NCI-H1436 treated with DMSO at 0.1 percent for 48 hours (cell line): ENCODE measurements at regions not wholly inside any gene's neighbourhood (a gene's known extent, or its start where the extent isn't known, plus 50 kb on each side); places are given as distances from the start of the nearest gene placed in this dataset.
"Not testable (repeated sequence)": the region's sequence is repeated elsewhere in the genome, so short reads cannot be mapped to it uniquely, and the experiment has no call there.

Experiments used
- DNase-seq: peaks from one replicate; lab custom pipeline; 2025; lab: John Stamatoyannopoulos, UW

DNA sequence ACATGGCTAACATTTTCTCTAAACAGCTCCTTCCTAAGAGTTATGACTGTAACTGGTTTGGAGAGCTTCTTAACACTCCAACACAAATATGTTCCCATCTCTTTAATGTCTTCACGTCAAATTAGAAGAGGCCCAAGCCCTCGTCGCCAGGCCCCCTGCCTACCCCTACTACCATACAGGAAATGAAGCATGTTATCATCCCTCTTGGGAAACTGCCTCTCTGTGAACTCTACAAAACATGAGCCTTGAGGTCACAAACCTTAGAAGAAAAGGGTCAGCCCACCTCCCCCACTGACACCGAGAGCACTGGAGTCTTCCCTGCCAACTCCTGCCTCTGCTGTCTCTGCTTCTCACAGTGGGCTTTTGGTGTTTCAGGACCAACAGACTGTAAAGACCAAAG lies 243.1 kb upstream of the STT3B start:
- DNase-seq: no peak

DNA sequence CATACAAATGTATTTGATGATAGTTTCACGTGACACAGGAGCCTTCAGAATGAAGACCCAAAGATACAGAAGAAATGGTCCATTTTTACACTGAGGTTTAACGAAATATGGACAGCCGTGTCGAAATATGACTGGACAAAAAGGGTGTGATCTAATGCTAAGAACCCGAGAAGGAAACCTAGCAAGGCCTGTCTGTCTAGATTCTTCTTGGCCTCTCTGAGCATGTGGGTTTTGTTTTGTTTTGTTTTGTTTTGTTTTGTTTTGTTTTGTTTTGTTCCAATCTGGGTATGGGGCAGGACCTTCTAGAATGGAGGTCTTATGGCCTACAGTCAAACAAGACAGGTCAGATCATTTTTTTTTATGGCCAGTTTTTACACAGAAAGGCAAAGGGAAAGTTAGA lies 242.7 kb upstream of the STT3B start:
- DNase-seq: no peak

DNA sequence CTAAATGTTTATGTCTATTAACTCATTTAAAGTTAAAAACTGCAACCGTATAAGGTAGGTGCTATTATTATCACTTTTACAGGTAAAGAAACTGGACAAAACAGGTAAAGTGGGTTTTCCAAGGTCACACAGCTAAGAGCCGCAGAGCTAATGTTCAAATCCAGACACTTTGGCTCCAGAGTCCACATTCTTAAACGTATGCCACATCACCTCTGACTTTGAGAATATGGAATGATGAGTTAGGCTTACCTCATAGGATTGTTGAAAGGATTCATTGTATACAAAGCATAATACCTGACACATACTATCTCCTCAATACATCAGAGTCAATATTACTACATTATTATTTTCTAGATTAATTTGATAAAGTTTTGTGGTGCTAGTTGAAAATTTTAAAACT lies 240.9 kb upstream of the STT3B start:
- no peak for DNase-seq

DNA sequence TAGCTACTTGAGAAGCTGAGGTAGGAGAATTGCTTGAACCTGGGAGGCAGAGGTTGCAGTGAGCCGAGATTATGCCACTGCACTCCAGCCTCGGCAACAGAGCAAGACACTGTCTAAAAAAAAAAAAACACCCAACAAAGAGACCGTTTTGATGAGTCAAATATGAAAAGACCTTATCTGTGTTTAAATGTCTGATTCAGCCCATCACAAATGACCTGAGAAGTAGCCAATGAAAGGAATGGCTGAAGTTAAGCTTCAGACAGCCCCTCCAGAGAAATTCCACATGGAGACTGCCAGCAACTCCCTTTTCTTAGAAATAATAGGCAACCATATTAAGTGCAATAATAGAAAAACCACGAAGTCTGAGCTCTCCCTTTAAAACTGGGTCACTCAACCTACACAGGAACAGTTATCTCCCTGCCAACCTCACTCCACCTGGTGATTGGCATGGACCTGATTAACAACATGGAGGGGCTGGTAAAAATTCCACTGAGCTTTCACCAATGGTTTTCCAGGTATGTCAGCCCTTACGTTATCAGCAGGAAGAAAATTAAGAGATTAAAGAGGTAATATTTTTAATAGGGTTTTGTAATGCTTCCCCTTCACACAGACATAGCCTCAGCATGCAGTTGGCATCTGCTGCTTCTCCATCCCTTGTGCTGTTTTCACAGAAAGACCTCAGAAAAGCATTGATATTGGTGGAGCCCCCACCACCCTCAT lies 238.1 kb upstream of the STT3B start:
- no peak for DNase-seq

DNA sequence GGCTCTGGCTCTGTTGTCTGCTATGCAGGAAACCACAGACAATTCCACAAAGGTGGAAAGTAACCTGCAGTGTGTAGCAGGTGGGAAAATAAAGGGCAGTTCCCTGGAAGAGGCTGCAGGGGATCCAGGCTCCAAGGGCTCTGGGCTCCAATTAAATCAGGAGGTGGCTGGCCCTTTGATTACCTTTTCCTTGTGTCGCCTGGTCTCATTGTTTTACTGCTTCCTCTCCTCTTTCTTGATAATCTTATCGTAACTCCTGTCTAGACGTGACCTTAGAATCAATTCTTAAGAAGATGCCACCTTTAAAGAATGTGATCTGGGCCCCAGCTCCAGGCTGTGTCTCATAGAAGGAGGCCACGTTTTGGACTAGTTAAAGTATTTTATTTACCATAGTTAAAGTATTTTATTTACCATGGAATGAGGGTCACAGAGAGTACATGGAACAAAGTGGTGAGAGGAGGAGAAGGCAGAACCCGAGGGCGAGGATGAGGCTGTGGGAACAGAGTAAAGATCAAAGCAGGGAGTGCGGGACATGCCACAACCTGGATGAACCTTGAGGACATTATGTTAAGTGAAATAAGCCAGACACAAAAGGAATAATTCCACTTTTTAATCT lies 237.5 kb upstream of the STT3B start:
- DNase-seq: no peak

DNA sequence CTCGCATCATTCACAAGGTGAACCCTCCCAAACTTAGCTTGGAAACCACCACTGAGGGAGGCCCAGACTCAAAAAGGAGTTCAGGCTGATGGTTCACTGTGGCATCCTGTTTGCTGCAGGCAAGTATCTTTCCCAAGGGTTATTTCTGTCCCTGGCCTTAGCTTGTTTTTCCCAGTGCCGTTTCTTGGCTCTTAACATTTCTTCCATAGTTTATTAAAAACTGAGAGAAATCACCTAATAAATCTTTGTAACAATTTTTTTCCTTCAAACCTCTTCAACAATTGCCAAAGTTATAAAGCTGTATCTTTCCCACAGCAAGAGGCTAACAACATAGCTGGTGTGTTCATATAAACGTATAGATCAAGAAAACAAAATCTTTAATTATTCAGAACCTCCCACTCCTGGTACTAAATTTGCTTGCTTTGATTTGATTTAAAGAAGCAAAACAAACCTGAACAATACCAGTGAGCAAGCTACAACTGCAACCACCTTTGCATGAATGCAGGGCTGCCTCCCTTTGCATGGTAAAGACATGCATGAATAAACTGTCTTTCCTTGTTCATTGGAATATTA lies 234.9 kb upstream of the STT3B start:
- DNase-seq: no peak

DNA sequence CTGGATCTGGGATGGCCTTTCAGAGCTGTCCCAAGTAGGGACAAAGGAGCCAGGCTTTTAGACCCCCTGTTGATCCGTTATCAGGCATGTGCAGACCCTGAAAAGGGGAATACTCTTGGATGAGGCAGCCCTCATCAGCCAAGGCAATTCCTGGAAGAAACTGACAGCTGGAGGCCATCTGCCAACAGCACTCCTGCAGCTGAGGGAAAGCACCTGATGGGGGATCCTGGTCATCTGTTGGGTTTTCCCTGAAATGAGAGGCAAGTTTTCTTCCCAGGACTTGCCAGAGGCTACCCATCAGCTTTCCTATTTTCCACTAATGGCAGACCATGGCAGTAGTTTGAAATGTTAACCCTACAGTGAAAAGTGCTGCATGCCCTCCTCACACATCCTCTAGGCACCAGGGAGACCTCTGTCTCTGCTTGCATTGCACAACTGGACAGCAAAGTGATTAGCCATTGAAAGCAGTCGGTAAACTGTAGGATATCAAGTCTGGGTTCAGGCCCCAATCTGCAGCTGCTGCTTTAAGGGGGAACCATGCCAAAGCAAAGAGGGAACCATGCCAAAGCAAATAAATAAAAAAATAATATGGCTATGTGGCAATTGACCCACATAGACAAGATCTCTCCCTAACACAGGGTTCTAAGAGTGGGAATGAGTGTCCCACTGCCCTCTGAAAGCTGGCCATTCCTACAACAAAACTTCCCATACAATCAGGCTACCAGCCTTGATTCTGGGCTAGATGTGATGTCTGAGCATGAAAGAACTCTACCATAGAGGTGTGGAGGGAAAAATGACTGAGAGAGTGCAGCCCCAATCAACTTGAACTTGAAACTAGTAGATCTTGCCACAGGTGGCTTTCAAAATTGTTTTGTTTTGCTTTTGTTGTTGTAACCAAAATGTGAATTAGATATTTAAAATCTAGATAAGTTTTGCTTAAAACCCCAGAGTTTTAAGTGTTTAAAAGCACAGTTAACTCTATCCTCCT lies 232.0 kb upstream of the STT3B start:
- DNase-seq: no peak

DNA sequence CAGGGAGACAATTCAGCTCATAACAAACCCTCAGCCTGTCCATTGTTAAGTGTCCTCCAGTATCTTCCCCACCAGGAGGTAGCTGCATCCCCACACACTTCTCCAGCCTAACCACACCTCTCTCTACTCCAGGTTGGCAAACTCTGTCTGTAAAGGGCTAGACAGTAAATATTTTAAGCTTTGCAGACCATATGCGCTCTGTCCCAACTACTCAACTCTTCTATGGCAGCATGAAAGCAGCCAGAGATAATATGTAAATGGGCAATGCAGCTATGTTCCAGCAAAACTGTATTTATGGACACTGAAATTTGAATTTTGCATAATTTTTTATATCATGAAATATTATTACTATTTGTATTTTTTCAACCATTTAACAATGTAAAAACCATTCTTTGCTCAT lies 230.4 kb upstream of the STT3B start:
- no peak for DNase-seq

DNA sequence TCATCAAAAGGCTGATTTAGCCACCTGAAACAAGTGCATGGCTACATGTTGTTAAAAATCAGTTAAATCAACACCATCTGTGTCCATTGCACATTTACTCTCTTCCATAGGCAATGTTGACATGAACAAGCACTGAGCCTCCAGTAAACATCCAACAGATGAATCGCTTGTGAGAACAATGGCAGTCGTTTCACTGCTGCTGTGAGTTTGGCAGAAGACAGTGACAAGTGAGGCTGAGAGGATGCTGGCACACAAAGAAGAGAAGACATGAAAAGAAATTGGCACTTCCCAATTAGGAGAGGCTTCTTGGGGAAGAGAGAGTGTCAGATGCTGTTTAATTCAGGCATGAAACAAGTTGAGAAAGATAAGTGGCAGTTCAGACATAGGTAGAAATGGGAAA lies 227.4 kb upstream of the STT3B start:
- no peak for DNase-seq

DNA sequence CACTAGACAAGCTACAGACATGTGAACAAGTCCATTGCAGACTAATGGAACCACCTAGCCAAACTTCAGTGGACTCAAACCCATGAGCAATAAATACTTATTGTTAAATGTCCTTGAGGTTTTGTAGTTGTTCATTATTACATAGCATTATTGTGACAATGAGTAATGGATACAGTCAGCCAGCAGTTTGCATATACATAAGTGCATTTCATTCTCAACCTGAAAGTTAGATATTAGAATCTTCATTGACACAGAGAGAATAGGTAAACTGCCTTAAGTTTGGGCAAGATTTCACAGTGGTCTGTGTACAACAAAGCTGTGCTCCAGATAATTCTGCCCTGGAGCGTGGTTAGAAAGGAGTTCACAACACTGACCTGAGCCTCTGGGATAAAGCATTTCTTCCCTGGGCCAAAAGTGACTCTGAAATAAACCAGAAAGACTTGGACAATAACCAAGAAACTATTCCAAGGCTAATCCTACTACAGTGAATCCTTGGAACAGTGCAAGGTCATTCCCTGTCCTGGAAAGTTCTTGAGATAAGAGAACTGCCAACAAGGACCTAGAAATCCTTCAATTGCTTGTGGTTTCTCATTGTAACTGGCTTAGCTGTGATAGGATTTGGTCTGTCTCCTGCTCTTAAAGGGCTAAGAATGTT lies 225.5 kb upstream of the STT3B start:
- no peak for DNase-seq

DNA sequence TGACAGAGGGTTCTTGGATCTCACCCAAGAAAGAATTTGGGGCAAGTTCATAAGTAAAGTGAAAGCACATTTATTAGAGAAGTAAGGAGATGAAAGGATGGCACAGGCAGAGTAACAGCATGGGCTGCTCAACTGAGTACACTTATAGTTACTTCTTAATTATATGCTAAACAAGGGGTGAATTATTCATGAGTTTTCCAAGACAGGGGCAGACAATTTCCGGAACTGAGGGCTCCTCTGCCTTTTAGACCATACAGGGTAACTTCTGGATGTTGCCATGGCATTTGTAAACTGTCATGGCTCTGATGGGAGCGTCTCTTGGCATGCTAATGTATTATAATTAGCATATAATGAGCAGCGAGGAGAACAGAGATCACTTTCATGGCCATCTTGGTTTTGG lies 221.2 kb upstream of the STT3B start:
- DNase-seq: no peak

DNA sequence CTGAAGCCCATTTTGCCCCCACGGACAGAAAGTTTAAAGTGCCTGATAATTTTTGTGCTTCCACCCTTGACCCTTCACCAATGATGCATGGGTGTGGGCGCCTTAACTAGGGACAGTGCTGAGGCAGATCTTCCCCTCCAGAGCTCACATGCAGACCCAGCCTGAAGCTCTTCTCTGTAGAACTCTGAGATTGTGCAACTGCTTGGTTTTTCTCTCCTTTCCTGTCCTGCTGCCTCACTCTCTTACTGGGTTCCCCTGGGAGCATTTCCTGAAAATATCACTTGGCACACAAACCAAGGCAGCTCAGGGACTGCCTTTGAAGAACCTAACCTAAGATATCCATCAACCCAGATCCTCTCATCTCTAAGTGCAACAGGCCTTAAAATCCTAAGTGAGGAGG lies 220.3 kb upstream of the STT3B start:
- no peak for DNase-seq

DNA sequence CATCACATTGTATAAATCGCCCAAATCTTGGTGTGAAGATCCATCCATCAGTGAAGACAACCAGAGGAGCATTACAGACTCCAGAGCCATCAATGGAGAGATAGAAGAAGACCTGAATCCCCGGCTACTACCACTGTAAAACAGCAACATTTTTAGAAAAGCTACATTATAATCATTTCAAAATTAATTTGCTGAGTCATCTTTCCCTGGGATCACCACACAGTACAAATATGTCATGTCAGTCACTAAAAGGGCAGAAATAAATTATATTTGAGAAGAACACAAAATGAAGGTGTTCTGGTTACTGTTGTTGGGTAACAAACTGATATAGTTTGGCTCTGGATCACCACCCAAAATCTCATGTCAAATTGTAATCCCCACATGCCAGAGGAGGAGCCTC lies 218.5 kb upstream of the STT3B start:
- DNase-seq: no peak

DNA sequence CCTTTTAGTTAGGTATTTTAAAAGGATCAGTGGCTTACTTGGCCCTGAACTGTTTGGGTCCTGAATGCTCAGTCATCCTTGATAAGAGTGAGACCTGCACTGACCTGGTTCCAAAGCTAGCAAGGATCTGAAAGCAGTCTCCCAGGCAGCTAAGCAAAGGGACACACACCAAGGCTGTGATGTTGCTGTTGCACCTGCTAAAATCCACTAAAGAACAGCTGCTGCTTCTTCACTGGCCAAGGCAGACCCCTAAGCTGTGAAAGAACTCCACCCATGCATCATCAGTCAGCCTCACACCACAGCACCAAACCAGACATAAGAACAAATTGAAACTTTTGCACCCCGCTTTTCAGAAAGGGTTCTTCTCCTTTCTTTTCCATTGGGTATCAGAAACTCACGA lies 213.4 kb upstream of the STT3B start:
- no peak for DNase-seq

DNA sequence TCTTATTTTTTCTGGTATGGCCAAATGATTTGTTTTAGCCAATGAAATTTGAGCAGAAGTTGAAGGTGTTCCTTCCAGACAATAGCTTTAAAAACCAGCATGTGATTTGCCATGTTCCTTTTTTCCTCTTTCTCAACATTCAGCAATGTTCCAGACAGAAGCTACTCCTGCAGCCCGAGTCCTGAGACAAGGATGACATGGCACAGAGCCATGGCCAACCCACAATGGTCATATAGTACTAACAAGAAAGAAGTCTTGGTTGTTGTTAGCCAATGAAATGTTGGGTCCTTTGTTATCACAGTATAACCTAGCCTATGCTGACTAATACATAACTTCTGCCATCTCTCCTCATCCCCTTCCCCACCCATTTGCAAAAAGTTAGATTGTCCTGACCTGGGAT lies 211.1 kb upstream of the STT3B start:
- DNase-seq: no peak

DNA sequence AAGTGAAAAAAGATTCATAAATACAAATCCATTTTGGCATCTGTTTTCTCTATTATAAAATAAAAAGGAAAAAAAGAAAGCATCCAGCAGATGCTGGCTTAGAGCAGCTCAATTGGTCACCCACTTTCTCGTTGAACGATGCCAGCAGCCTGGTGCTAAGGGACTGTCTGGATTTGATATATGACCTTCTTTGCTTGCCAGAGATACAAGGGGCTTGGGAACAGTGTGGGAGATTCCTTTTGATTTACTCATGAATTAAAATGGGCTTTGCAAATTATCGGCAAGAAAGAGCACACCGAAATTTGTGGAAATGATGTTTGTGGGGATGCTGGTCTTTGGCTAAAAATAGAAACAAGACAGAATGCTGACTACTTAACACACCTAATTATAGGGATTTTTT lies 210.3 kb upstream of the STT3B start:
- no peak for DNase-seq

DNA sequence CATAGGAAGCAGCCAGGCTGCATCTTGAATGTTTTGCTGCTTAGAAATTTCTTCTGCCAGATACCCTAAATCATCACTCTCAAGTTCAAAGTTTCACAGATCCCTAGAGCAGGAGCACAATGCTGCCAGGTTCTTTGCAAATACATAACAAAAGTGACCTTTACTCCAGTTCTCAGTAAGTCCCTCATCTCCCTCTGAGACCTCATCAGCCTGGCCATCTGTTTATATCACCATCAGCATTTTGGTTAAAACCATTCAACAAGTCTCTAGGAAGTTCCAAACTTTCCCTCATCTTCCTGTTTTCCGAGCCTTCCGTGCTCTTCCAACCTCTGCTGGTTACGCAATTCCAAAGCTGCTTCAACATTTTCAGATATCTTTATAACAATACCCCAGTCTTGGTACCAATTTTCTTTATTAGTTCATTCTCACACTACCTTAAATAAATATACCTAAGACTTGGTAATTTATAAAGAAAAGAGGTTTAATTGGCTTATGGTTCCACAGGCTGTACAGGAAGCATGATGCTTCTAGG lies 204.8 kb upstream of the STT3B start:
- DNase-seq: not testable (repeated sequence)

DNA sequence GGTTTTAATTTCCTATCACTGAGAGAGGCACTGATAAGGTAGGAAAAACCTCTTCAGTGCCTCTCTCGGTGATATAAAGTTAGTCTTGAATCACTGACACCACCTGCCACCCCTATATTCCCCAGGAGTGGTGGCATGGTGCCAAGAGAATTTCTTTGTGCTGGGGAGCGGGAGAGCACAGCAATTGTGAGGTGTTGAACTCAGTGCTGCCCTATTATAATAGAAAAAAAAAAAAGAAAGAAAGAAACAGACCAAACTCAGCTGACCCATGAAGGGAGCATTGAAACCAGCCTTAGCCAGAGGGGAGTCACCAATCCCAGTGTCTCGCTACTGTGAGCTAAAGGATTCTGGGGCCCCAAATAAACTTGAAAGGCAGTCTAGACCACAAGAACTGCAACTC lies 201.4 kb upstream of the STT3B start:
- DNase-seq: no peak

DNA sequence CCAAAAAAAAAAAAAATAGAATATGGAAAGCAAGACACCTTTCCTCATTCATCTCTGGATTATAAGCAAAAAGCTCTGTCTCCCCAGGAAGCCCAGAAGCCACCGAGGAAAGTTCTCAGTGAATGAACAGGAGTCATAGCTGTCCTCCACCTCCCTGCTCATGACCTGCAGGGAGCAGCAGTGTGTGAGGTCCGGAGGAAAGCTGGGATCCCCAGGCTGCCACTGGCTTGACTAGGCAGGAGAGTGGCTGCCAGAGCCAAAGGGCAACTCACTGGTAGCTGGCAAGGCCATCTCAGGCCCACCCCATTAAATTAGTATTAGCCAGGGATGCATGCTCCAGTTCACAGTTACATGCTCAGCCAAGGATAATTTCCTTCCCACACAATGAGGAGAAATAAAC lies 191.6 kb upstream of the STT3B start:
- no peak for DNase-seq

DNA sequence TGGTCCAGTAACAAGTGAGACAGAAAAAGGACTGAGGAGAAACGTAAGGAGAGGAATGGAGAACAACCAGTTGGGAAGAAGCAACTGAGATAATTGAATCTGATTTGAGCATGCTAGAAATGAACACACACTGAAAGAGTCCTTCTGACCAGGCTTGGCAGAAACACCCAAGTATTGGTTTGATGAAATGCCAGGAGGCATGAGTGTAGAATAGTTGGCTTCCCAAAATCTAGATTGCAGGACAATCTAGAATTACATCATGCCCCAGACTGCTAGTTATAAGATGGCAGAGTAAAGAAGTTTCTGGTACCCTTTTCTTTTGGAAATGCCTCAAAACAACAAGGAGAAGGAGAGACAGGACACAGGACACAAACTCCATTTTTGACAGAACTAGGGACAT lies 189.7 kb upstream of the STT3B start:
- DNase-seq: no peak

DNA sequence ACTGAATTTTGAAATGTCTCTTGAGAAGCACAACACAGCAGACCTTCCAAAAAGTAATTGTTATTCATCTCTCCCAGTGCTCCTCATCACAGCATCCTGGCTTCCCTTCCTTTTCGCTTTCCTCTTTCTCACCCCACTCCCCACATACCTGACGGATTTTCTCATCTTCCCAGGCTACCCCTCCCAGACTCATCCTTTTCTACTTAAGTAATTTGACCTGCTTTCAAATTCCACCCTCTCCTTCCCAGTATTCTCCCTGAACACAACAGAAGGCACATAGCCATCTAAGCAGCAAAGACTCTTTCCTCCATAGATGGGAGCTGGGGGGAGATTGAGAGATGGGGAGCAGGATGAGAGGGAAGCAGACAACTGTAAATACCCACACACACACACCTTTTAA lies 187.1 kb upstream of the STT3B start:
- no peak for DNase-seq

DNA sequence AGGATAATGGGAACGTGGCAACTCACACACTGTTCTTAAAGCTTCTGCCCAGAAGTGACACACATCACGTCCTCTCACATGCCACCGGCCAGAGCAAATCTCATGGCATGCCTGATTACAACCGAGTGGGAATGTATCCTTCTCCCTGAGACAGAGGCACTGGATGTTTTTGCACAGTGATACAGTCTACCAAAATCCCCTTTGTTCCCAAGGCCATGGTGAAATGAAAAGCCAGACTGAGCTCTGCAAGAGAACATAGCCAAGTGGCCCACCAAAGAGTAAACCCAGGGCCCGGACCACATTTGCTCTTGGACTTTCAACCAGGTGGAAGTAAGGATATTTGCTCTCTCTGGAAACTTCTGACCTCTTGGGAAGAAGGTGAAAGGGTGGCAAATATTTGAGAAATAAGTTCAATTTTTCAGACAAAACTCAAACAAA lies 186.2 kb upstream of the STT3B start:
- no peak for DNase-seq
